Naive thymus-derived CD4-positive, alpha-beta T cell (primary cell): ENCODE measurements at regions not wholly inside any gene's neighbourhood (a gene's known extent, or its start where the extent isn't known, plus 50 kb on each side); places are given as distances from the start of the nearest gene placed in this dataset.

ENCODE experiments used
- ATAC-seq: fragments of 150-1000 bp; cut with Tn5 transposase; 2 replicates; pipeline ENCODE4 v1.10.0; 2021; ENCODE audit warnings: mild to moderate bottlenecking, moderate library complexity
- CTCF ChIA-PET: fragments of 350-600 bp; sonication (Branson Sonifier 250); formaldehyde crosslinking; loops from one replicate; lab custom pipeline; 2021; ENCODE audit warnings: antibody characterized with exemption; lab: Charles Lee
- POLR2A ChIA-PET: fragments of 350-600 bp; sonication (Branson Sonifier 250); formaldehyde crosslinking; loops from one replicate; lab custom pipeline; 2021; ENCODE audit warnings: antibody characterized with exemption, inconsistent platforms; lab: Charles Lee
- DNase-seq, 9 donors: peaks; one replicate each; pipeline versions ENCODE4 v3.0.0 to v3.0.0-alpha.2; 2020 to 2022; ENCODE audit warnings: mixed read lengths in 1 of 9
- H3K27ac ChIP-seq: one replicate; pipeline ENCODE4 v1.7.0; 2013; ENCODE audit warnings: mild to moderate bottlenecking, low read depth, low read length, moderate library complexity
- H3K27me3 ChIP-seq, 2 donors: one replicate each; pipeline ENCODE4 v1.7.0; 2013; ENCODE audit warnings: low read length in 2 of 2, mild to moderate bottlenecking in 2 of 2, moderate library complexity in 2 of 2; ENCODE audit not compliant: control insufficient read depth in 2 of 2, insufficient read depth in 2 of 2
- H3K36me3 ChIP-seq, 3 experiments: 1 replicate in 2 of 3; 2 replicates in 1 of 3; pipeline ENCODE4 v1.7.0; 2013; ENCODE audit warnings: low read length in 3 of 3, mild to moderate bottlenecking in 3 of 3, moderate library complexity in 1 of 3; ENCODE audit not compliant: insufficient read depth in 3 of 3, control insufficient read depth in 2 of 3
- H3K4me1 ChIP-seq, 2 donors: one replicate each; pipeline ENCODE4 v1.7.0; 2013; ENCODE audit warnings: low read length in 2 of 2, mild to moderate bottlenecking in 2 of 2, moderate library complexity in 1 of 2; ENCODE audit not compliant: control insufficient read depth in 2 of 2, insufficient read depth in 2 of 2
- H3K4me3 ChIP-seq: 2 replicates; pipeline ENCODE4 v1.7.0; 2013; ENCODE audit warnings: mild to moderate bottlenecking, low read length
- H3K9me3 ChIP-seq, 3 experiments: 1 replicate in 2 of 3; 2 replicates in 1 of 3; pipeline ENCODE4 v1.7.0; 2013; ENCODE audit warnings: low read length in 3 of 3; ENCODE audit not compliant: control insufficient read depth in 2 of 3
- H3K27ac Mint-ChIP-seq, 9 donors: one replicate each; pipeline ENCODE4 v1.8.0; 2020 to 2022; ENCODE audit warnings: mixed read lengths in 9 of 9, mild to moderate bottlenecking in 8 of 9, moderate library complexity in 5 of 9, inconsistent platforms in 2 of 9
- H3K27me3 Mint-ChIP-seq, 5 donors: one replicate each; pipeline ENCODE4 v1.8.0; 2021 to 2022; ENCODE audit warnings: mixed read lengths in 5 of 5, mild to moderate bottlenecking in 1 of 5
- H3K36me3 Mint-ChIP-seq, 5 donors: one replicate each; pipeline ENCODE4 v1.8.0; 2020 to 2022; ENCODE audit warnings: mixed read lengths in 5 of 5, mild to moderate bottlenecking in 3 of 5, inconsistent platforms in 1 of 5
- H3K4me1 Mint-ChIP-seq, 7 donors: one replicate each; pipeline ENCODE4 v1.8.0; 2020 to 2022; ENCODE audit warnings: mixed read lengths in 7 of 7, mild to moderate bottlenecking in 3 of 7, inconsistent platforms in 1 of 7
- H3K4me3 Mint-ChIP-seq, 10 donors: one replicate each; pipeline ENCODE4 v1.8.0; 2020 to 2022; ENCODE audit warnings: mild to moderate bottlenecking in 10 of 10, mixed read lengths in 10 of 10, moderate library complexity in 6 of 10, inconsistent platforms in 2 of 10
- H3K9me3 Mint-ChIP-seq, 11 donors: one replicate each; pipeline ENCODE4 v1.8.0; 2020 to 2022; ENCODE audit warnings: mixed read lengths in 11 of 11, mild to moderate bottlenecking in 4 of 11, inconsistent platforms in 1 of 11, moderate library complexity in 1 of 11
- intact Hi-C, 2 donors: fragments of 100-400 bp; cut with micrococcal nuclease; formaldehyde crosslinking; loops; one replicate each; pipeline ENCODE4 v1.15.1; 2023

DNA sequence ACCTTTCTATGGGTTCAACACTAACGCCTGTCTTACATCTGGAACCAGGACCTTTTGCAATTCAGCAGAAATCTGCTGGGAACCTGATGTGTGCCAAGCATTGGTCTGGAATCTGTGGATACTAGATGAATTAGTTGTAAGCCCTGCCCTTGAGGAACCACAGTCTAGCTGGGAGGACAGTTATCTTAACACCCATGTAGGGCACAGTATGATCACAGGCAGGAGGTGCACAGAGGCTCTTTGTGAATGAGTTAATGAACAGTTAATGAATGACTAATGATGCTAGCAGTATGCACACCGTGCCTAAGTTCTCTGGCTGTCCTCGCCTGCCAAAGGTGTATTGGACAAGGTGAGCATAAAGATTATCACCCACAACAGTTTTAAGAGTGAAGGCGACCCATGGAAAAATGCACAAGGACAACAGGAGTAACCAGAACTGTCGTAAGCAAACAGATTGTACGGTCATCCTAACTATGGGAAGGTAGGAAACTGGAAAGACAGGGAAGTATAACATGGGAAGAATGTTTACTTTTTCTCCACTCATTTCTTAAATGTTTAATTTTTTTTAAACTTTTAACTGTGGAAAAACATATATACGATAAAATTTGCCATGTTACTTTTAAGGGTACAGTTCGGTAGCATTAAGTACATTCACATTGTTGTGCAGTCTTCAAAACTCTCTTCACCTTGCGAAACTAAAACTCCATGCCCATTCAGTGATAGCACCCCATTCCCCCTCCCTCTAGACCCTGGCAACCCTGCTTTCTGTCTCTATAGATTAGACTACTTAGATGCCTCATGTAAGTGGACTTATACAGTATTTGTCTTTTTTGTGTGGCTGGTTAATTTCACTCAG, 139.9 kb downstream of the CXCL12 start:
- ChIA-PET CTCF (no interaction called here), POLR2A (no interaction called here)
- intact Hi-C loops: no loop called here
- Histone ChIP-seq H3K4me3 (no peak overlapping the region), H3K27ac (no peak overlapping the region), H3K36me3 (no peaks in the 10 kb centered on the region), H3K27me3 (no peaks in the 10 kb centered on the region), H3K9me3 (no peaks in the 10 kb centered on the region), H3K4me1 (no peaks in the 10 kb centered on the region)
- Mint-ChIP-seq H3K36me3 (peaks cover 0 to 8% (median 0%) of the 10 kb centered on the region in 5 donors), H3K27me3 (peaks cover 0 to 26% (median 0%) of the 10 kb centered on the region in 5 donors), H3K4me3 (no peak overlapping the region), H3K4me1 (no peaks in the 10 kb centered on the region), H3K9me3 (peaks cover 0 to 21% (median 7%) of the 10 kb centered on the region in 11 donors), H3K27ac (no peak overlapping the region)
- DNase-seq (no peak), ATAC-seq (no peak)

DNA sequence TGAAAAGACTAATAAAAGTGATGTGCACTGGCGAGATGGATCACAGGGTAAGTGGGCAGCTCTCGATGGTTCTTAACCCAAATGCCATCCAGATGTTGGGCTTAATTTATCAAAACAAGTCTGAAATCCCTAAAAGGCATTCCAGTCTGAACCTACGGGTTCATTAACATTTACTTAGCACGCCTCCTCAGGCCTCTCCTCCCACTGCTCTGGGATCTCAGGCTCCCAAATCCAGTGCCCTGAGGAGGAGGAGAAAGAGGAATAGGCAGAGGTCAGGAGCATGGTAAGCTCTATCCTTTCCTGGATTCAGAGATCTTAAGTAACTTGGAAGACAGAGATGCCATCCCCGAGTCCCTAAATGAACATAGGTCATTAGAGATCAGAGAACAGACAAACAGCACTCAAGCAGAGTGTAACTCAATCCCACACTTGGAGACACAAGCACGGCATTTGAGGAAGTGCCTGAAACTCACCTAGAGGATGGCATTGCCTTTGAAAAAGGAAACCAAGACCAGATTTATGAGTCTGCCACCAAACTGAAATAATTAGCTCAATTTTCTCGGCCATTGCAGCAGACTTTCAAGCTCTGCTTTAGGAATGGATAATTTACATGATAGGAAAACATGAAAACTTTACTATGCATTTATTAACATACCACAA, 140.9 kb downstream of the CXCL12 start:
- Mint-ChIP-seq H3K4me1 (no peaks in the 10 kb centered on the region), H3K27me3 (peaks cover 0 to 30% (median 0%) of the 10 kb centered on the region in 5 donors), H3K36me3 (peaks cover 0 to 8% (median 0%) of the 10 kb centered on the region in 5 donors), H3K27ac (no peak overlapping the region), H3K4me3 (no peak overlapping the region), H3K9me3 (peaks cover 0 to 20% (median 7%) of the 10 kb centered on the region in 11 donors)
- Histone ChIP-seq H3K36me3 (no peaks in the 10 kb centered on the region), H3K4me3 (no peak overlapping the region), H3K4me1 (no peaks in the 10 kb centered on the region), H3K27me3 (no peaks in the 10 kb centered on the region), H3K27ac (no peak overlapping the region), H3K9me3 (no peaks in the 10 kb centered on the region)
- ChIA-PET CTCF (no interaction called here), POLR2A (no interaction called here)
- ATAC-seq (no peak), DNase-seq (no peak)
- intact Hi-C loops: no loop called here

DNA sequence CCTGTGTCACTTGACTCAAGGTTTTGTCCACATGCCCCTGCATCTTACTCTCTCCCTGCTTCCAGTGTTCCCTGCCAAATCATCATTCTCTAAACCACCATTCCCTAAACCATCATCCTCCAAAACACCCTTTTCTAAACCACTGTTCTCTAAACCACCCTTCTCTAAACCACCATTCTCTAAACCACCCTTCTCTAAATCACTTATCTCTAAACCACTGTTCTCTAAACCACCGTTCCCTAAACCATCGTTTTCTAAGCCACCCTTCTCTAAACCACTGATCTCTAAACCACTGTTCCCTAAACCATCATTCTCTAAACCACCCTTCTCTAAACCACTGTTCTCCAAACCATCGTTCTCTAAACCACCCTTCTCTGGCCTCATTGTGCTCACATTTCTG, 142.1 kb downstream of the CXCL12 start:
- Mint-ChIP-seq H3K4me1 (no peaks in the 10 kb centered on the region), H3K27me3 (peaks cover 0 to 33% (median 0%) of the 10 kb centered on the region in 5 donors), H3K27ac (no peak overlapping the region), H3K36me3 (peaks cover 0 to 8% (median 0%) of the 10 kb centered on the region in 5 donors), H3K9me3 (peaks cover 0 to 20% (median 7%) of the 10 kb centered on the region in 11 donors), H3K4me3 (no peak overlapping the region)
- ATAC-seq: no peak
- intact Hi-C loops: no loop called here
- no peaks in the 10 kb centered on the region for H3K4me1 ChIP-seq
- ChIA-PET POLR2A (no interaction called here), CTCF (no interaction called here)
- H3K4me3 ChIP-seq: no peak overlapping the region
- no peak overlapping the region for H3K27ac ChIP-seq
- H3K9me3 ChIP-seq: no peaks in the 10 kb centered on the region
- H3K27me3 ChIP-seq: no peaks in the 10 kb centered on the region
- H3K36me3 ChIP-seq: no peaks in the 10 kb centered on the region
- no peak for DNase-seq

DNA sequence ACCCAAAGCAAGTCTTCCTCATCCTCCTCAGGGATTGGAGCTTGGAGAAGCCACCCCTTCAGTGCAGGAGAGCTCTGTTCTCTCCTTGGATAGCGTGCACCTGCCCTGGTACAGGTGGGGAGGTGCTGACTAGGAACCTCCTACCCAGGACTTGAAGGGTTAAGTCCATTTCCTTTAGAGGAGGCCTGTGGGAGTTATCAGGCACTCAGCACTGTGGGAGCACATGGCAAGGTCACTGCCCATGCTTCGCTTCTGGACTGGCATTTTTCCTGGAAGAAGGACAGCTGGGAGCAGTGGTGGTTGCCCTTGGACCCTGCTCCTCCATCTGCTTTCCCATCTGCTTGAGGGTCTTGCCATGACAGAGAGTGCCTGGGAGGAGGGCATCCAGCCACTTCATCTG, 142.8 kb downstream of the CXCL12 start:
- ATAC-seq (no peak), DNase-seq (no peak)
- Histone ChIP-seq H3K27ac (no peak overlapping the region), H3K4me3 (no peak overlapping the region), H3K36me3 (no peaks in the 10 kb centered on the region), H3K4me1 (no peaks in the 10 kb centered on the region), H3K27me3 (no peaks in the 10 kb centered on the region), H3K9me3 (no peaks in the 10 kb centered on the region)
- Mint-ChIP-seq H3K27ac (no peak overlapping the region), H3K9me3 (peaks cover 0 to 18% (median 7%) of the 10 kb centered on the region in 11 donors), H3K4me1 (no peaks in the 10 kb centered on the region), H3K36me3 (peaks cover 0 to 8% (median 0%) of the 10 kb centered on the region in 5 donors), H3K4me3 (no peak overlapping the region), H3K27me3 (peaks cover 0 to 33% (median 1%) of the 10 kb centered on the region in 5 donors)
- intact Hi-C loops: no loop called here
- ChIA-PET POLR2A (no interaction called here), CTCF (no interaction called here)

DNA sequence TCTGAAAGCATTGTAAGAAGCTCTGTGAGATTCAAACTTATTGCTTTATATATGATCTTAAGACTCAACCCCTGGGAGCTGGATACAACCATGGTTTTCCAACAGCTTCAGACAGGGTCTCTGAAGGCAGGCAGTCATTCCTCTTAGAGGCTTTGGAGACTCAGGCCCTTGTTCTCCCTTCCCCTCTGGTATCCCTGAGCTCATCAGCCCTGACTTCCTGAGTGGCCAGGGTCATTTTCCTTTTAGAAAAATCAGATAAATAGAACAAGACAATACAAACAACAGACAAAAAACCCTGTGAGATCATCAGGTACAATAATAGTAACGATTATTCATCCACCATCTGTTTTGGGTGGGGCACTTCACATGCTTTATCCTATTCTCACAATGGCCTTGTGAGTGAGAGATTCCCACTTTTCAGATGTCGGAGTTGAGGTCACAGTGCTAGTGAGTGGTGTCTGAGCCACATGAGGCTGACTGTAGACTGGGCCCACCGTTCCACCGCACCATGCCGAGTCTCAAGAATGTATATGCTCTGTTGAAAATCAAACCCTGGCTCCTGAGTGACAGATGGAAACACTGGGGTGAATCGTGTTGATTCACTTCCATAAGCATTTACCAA, 144.2 kb downstream of the CXCL12 start:
- Histone ChIP-seq H3K36me3 (no peaks in the 10 kb centered on the region), H3K27me3 (no peaks in the 10 kb centered on the region), H3K27ac (no peak overlapping the region), H3K4me1 (no peaks in the 10 kb centered on the region), H3K4me3 (no peak overlapping the region), H3K9me3 (no peaks in the 10 kb centered on the region)
- Mint-ChIP-seq H3K4me1 (no peaks in the 10 kb centered on the region), H3K27me3 (peaks cover 0 to 26% (median 9%) of the 10 kb centered on the region in 5 donors), H3K27ac (no peak overlapping the region), H3K9me3 (peaks cover 0 to 9% (median 3%) of the 10 kb centered on the region in 11 donors), H3K4me3 (no peak overlapping the region), H3K36me3 (peaks cover 0 to 8% (median 0%) of the 10 kb centered on the region in 5 donors)
- intact Hi-C loops: no loop called here
- POLR2A ChIA-PET: no interaction called here
- DNase-seq (no peak), ATAC-seq (no peak)
- CTCF ChIA-PET: no interaction called here

DNA sequence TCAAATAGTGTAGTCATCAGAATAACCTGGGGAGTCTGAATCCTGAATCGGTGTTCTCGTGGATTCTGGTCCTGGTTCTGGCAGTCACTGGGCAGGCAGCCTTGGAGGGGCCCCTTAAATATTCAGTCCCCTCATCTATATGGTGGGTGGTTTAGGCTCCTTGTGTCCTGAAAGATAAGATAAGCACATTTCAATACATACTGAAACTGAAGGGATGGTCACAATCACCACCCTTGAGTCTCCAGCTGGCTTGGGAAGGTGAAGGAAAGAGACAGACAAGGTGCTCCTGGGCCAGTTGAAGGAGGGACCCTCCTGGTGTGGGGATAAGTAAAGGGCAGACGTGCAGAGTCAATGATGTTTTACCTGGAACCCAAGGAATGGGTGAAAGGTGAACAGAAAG, 146.7 kb downstream of the CXCL12 start:
- Histone ChIP-seq H3K9me3 (no peaks in the 10 kb centered on the region), H3K36me3 (no peaks in the 10 kb centered on the region), H3K27me3 (no peaks in the 10 kb centered on the region), H3K4me1 (no peaks in the 10 kb centered on the region), H3K27ac (no peak overlapping the region), H3K4me3 (no peak overlapping the region)
- Mint-ChIP-seq H3K4me3 (no peak overlapping the region), H3K27me3 (peaks cover 0 to 25% (median 11%) of the 10 kb centered on the region in 5 donors), H3K9me3 (peaks cover 0 to 7% (median 3%) of the 10 kb centered on the region in 11 donors), H3K4me1 (no peaks in the 10 kb centered on the region), H3K36me3 (peaks cover 0 to 6% (median 0%) of the 10 kb centered on the region in 5 donors), H3K27ac (no peak overlapping the region)
- intact Hi-C loops: no loop called here
- ChIA-PET CTCF (no interaction called here), POLR2A (no interaction called here)
- DNase-seq (no peak), ATAC-seq (no peak)
